ENCODE measurements at regions not wholly inside any gene's neighbourhood (a gene's known extent, or its start where the extent isn't known, plus 50 kb on each side); places are given as distances from the start of the nearest gene placed in this dataset.

GRCh38 chr9:26603617-26604016, 289.0 kb downstream of the CAAP1 start:
- no peak overlapping the region for H3K4me3 Mint-ChIP-seq
- intact Hi-C loops (cut with DNase I, micrococcal nuclease), result no loop called here
- Histone ChIP-seq H3K27ac (ENCODE audit: low read depth in 1 of 2, low read length in 2 of 2) (no peak overlapping the region), H3K4me3 (ENCODE audit: low read length) (no peak overlapping the region), H3K27me3 (ENCODE audit: control insufficient read depth in 1 of 2, insufficient read depth in 2 of 2, low read length in 2 of 2) (no peaks in the 10 kb centered on the region), H3K4me1 (ENCODE audit: insufficient read depth, low read length) (no peaks in the 10 kb centered on the region), H3K9me3 (ENCODE audit: control insufficient read depth in 1 of 2, insufficient read depth in 1 of 2, low read length in 2 of 2) (peaks cover 0 to 9% of the 10 kb centered on the region in 2 experiments), H3K36me3 (ENCODE audit: insufficient read depth, low read length) (no peaks in the 10 kb centered on the region)
- H3K27ac Mint-ChIP-seq, result no peak overlapping the region
- H3K4me1 Mint-ChIP-seq (ENCODE audit: low read depth), result no peaks in the 10 kb centered on the region
- DNase-seq, result no peak
- no peak for TF ChIP-seq CTCF (IDR thresholded peaks at IDR 0.05)
- no peak for ATAC-seq (ENCODE audit: poor library complexity)
- no peaks in the 10 kb centered on the region for H3K9me3 Mint-ChIP-seq
- CTCF ChIA-PET, result no interaction called here
- POLR2A ChIA-PET, result no interaction called here
- no peaks in the 10 kb centered on the region for H3K36me3 Mint-ChIP-seq (ENCODE audit: low read depth)
- no peaks in the 10 kb centered on the region for H3K27me3 Mint-ChIP-seq

- Histone ChIP-seq H3K36me3 (ENCODE audit: insufficient read depth, low read length) (no peaks in the 10 kb centered on the region), H3K4me1 (ENCODE audit: insufficient read depth, low read length) (no peaks in the 10 kb centered on the region), H3K27me3 (ENCODE audit: control insufficient read depth in 1 of 2, insufficient read depth in 2 of 2, low read length in 2 of 2) (no peaks in the 10 kb centered on the region), H3K9me3 (ENCODE audit: control insufficient read depth in 1 of 2, insufficient read depth in 1 of 2, low read length in 2 of 2) (peaks cover 0 to 4% of the 10 kb centered on the region in 2 experiments), H3K4me3 (ENCODE audit: low read length) (no peak overlapping the region), H3K27ac (ENCODE audit: low read depth in 1 of 2, low read length in 2 of 2) (no peak overlapping the region)
- ChIA-PET CTCF (no interaction called here), POLR2A (no interaction called here)
- Mint-ChIP-seq H3K4me3 (no peak overlapping the region), H3K9me3 (peaks cover 5% of the 10 kb centered on the region), H3K36me3 (ENCODE audit: low read depth) (no peaks in the 10 kb centered on the region), H3K27me3 (no peaks in the 10 kb centered on the region), H3K4me1 (ENCODE audit: low read depth) (no peaks in the 10 kb centered on the region), H3K27ac (no peak overlapping the region)
- DNase-seq (no peak), ATAC-seq (ENCODE audit: poor library complexity) (no peak)
- no peak for TF ChIP-seq CTCF (IDR thresholded peaks at IDR 0.05)
- intact Hi-C loops (cut with DNase I, micrococcal nuclease), result no loop called here
Observed at GRCh38 chr9:26597542-26598149, 295.0 kb downstream of the CAAP1 start.

GRCh38 chr9:26579056-26579455, 313.5 kb downstream of the CAAP1 start:
- Histone ChIP-seq H3K27me3 (ENCODE audit: control insufficient read depth in 1 of 2, insufficient read depth in 2 of 2, low read length in 2 of 2) (no peaks in the 10 kb centered on the region), H3K9me3 (ENCODE audit: control insufficient read depth in 1 of 2, insufficient read depth in 1 of 2, low read length in 2 of 2) (no peaks in the 10 kb centered on the region), H3K36me3 (ENCODE audit: insufficient read depth, low read length) (no peaks in the 10 kb centered on the region), H3K4me1 (ENCODE audit: insufficient read depth, low read length) (no peaks in the 10 kb centered on the region), H3K27ac (ENCODE audit: low read depth in 1 of 2, low read length in 2 of 2) (no peak overlapping the region), H3K4me3 (ENCODE audit: low read length) (no peak overlapping the region)
- Mint-ChIP-seq H3K9me3 (no peaks in the 10 kb centered on the region), H3K36me3 (ENCODE audit: low read depth) (no peaks in the 10 kb centered on the region), H3K4me3 (no peak overlapping the region), H3K27ac (no peak overlapping the region), H3K4me1 (ENCODE audit: low read depth) (no peaks in the 10 kb centered on the region), H3K27me3 (no peaks in the 10 kb centered on the region)
- DNase-seq, result no peak
- intact Hi-C loops (cut with DNase I, micrococcal nuclease), result no loop called here
- CTCF ChIA-PET, result no interaction called here
- no peak for ATAC-seq (ENCODE audit: poor library complexity)
- POLR2A ChIA-PET, result no interaction called here
- no peak for TF ChIP-seq CTCF (IDR thresholded peaks at IDR 0.05)

Data from CD4-positive, alpha-beta T cell (primary cell).